ENCODE measurements at regions not wholly inside any gene's neighbourhood (a gene's known extent, or its start where the extent isn't known, plus 50 kb on each side); places are given as distances from the start of the nearest gene placed in this dataset.

DNA sequence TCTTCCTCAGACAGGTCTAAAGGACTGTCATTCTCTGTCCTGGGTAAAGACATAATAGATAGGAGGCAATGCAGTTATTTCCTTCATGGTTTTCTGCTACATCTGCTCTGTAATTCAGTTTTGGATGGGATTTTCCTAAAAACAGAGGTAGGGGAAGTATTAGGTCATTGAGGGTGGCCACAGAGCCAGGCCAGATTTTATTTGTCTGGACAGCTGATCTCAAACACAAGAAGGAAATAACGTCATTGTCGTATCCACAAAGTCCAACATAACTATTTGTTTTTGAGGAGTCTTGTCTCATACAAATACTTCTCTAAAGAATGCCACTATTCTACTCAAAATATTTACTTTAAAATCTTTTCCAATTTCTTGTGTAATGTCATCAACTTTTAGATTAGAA, 154.8 kb upstream of the MAP2 start:
- TF ChIP-seq, protein P1, sequence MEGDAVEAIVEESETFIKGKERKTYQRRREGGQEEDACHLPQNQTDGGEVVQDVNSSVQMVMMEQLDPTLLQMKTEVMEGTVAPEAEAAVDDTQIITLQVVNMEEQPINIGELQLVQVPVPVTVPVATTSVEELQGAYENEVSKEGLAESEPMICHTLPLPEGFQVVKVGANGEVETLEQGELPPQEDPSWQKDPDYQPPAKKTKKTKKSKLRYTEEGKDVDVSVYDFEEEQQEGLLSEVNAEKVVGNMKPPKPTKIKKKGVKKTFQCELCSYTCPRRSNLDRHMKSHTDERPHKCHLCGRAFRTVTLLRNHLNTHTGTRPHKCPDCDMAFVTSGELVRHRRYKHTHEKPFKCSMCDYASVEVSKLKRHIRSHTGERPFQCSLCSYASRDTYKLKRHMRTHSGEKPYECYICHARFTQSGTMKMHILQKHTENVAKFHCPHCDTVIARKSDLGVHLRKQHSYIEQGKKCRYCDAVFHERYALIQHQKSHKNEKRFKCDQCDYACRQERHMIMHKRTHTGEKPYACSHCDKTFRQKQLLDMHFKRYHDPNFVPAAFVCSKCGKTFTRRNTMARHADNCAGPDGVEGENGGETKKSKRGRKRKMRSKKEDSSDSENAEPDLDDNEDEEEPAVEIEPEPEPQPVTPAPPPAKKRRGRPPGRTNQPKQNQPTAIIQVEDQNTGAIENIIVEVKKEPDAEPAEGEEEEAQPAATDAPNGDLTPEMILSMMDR (optimal IDR thresholded peaks at IDR 0.05 in 1 of 3, IDR thresholded peaks at IDR 0.05 in 1 of 3, conservative IDR thresholded peaks at IDR 0.05 in 1 of 3; ENCODE audit: extremely low read depth in 1 of 3, insufficient read depth in 2 of 3, low read length in 3 of 3) = no peak
- TF ChIP-seq EZH2 (IDR thresholded peaks at IDR 0.05; ENCODE audit: low read length) = no peak

Measured in keratinocyte (primary cell).